ENCODE measurements at regions not wholly inside any gene's neighbourhood (a gene's known extent, or its start where the extent isn't known, plus 50 kb on each side); places are given as distances from the start of the nearest gene placed in this dataset.

GRCh38 chr21:35426897-35427296 lies 377.8 kb upstream of the RUNX1 start:
- no peak for DNase-seq (ENCODE audit: low read depth)

GRCh38 chr21:35426469-35426868 lies 377.4 kb upstream of the RUNX1 start:
- no peak for DNase-seq (ENCODE audit: low read depth)

- no peak for DNase-seq (ENCODE audit: low read depth)
Measured at GRCh38 chr21:35424122-35424521, 375.0 kb upstream of the RUNX1 start.

GRCh38 chr21:35423709-35424108 lies 374.6 kb upstream of the RUNX1 start:
- no peak for DNase-seq (ENCODE audit: low read depth)

GRCh38 chr21:35422011-35422410 lies 372.9 kb upstream of the RUNX1 start:
- DNase-seq (ENCODE audit: low read depth) = no peak

GRCh38 chr21:35421221-35421620 lies 372.1 kb upstream of the RUNX1 start:
- no peak for DNase-seq (ENCODE audit: low read depth)

GRCh38 chr21:35420656-35421055 lies 371.6 kb upstream of the RUNX1 start:
- no peak for DNase-seq (ENCODE audit: low read depth)

GRCh38 chr21:35417762-35418161 lies 368.7 kb upstream of the RUNX1 start:
- DNase-seq (ENCODE audit: low read depth) = no peak

GRCh38 chr21:35416866-35417489 lies 367.9 kb upstream of the RUNX1 start:
- no peak for DNase-seq (ENCODE audit: low read depth)

- DNase-seq (ENCODE audit: low read depth) = no peak
Measured at GRCh38 chr21:35414507-35415139, 365.5 kb upstream of the RUNX1 start.

- DNase-seq (ENCODE audit: low read depth) = no peak
Measured at GRCh38 chr21:35414056-35414455, 365.0 kb upstream of the RUNX1 start.

GRCh38 chr21:35412231-35412630 lies 363.1 kb upstream of the RUNX1 start:
- no peak for DNase-seq (ENCODE audit: low read depth)

GRCh38 chr21:35411434-35411833 lies 362.3 kb upstream of the RUNX1 start:
- DNase-seq (ENCODE audit: low read depth) = no peak

GRCh38 chr21:35410656-35411055 lies 361.6 kb upstream of the RUNX1 start:
- DNase-seq (ENCODE audit: low read depth) = no peak

- no peak for DNase-seq (ENCODE audit: low read depth)
Measured at GRCh38 chr21:35410123-35410522, 361.0 kb upstream of the RUNX1 start.

- no peak for DNase-seq (ENCODE audit: low read depth)
Measured at GRCh38 chr21:35408401-35408800, 359.3 kb upstream of the RUNX1 start.

- no peak for DNase-seq (ENCODE audit: low read depth)
Measured at GRCh38 chr21:35406635-35407034, 357.5 kb upstream of the RUNX1 start.

- no peak for DNase-seq (ENCODE audit: low read depth)
Measured at GRCh38 chr21:35405981-35406380, 356.9 kb upstream of the RUNX1 start.

- DNase-seq (ENCODE audit: low read depth) = no peak
Measured at GRCh38 chr21:35404247-35404646, 355.1 kb upstream of the RUNX1 start.

GRCh38 chr21:35402061-35402460 lies 353.0 kb upstream of the RUNX1 start:
- DNase-seq (ENCODE audit: low read depth) = no peak

GRCh38 chr21:35401476-35401875 lies 352.4 kb upstream of the RUNX1 start:
- peak; percentile 49 for DNase-seq (ENCODE audit: low read depth)

GRCh38 chr21:35400233-35400939 lies 351.3 kb upstream of the RUNX1 start:
- DNase-seq (ENCODE audit: low read depth) = no peak

- DNase-seq (ENCODE audit: low read depth) = no peak
Measured at GRCh38 chr21:35399706-35400105, 350.6 kb upstream of the RUNX1 start.

Measured in HS-27A (cell line).